Dedifferentiated amniotic fluid mesenchymal stem cell (primary cell): ENCODE measurements at regions not wholly inside any gene's neighbourhood (a gene's known extent, or its start where the extent isn't known, plus 50 kb on each side); places are given as distances from the start of the nearest gene placed in this dataset.

Experiments used
- DNase-seq: peaks from one replicate; pipeline ENCODE4 v3.0.0-alpha.2; 2016; ENCODE audit errors: extremely low spot score

GRCh38 chr22:49115197-49115596, 712.5 kb downstream of the BRD1 start:
- no peak for DNase-seq

GRCh38 chr22:49113758-49114157, 713.9 kb downstream of the BRD1 start:
- no peak for DNase-seq

- no peak for DNase-seq
Observed at GRCh38 chr22:49112661-49113626, 714.7 kb downstream of the BRD1 start.

DNA sequence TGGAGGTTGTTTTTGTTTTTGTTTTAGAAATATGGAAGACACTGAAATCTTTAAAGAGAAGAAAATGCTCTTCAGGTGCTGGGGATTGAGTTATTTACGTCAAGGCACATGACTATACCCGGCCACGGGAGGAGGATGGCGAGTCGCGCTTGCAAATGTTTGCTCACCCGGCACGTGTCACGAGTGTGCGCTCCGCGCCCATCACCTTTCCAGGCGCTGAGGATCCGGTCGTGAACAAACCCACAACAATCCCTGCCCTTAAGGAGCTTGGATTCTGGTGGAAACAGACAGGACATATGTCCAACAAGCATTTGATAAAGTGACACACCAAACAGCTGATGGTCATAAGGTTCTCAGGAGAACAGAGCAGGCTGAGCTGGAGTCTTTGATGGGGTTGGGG, 715.5 kb downstream of the BRD1 start:
- no peak for DNase-seq

DNA sequence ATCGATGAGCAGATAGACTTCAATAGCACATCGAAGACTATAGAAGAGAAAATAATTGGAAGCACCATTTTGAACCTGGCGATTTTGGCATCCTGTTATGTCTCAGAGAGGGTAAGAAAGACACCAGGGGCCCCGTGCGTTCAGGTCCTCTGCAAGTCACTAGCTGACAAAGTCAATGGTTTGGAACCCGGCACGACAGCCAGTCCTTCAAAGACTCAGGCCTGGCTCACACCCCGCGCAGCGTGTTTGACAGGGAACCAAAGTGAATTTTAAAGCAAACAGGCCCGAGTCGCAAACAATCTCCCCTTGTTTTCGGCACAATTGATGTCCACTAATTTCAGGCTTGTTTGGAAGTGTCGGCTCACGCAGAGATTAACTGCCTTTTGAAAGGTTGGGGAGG, 716.6 kb downstream of the BRD1 start:
- DNase-seq: no peak

DNA sequence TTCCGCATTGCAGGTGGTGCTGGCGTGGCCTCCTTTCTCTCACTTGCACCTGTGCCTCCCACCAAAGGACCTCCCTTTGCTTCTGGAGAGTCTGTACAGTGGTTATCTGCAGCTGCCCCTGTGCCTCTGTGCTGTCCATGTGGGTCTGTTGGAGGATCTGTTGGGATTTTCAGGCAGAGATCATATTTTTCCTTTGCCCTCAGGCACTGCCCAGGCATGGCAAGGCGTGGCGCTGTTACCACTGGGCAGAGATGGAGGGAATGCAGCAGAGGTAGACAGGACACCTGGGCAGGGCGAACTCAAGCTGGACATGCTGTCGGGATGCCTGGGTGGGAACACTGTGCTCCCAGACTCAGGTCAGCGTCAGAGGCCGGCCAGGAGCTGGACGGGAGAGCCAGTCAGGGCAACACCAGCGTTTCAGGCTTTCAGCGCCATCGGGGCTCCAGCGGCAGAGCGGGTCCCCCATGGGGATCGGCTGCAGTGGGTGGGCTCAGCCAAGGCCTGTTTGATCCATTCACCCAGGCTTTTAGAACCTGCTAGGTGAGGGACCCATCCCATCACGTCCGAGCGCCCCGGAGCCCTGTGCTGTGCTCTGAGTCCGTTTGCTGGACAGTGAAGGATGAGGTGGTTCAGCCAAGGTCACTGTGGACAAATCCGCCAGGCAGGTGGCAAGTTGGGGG, 718.9 kb downstream of the BRD1 start:
- DNase-seq: no peak

DNA sequence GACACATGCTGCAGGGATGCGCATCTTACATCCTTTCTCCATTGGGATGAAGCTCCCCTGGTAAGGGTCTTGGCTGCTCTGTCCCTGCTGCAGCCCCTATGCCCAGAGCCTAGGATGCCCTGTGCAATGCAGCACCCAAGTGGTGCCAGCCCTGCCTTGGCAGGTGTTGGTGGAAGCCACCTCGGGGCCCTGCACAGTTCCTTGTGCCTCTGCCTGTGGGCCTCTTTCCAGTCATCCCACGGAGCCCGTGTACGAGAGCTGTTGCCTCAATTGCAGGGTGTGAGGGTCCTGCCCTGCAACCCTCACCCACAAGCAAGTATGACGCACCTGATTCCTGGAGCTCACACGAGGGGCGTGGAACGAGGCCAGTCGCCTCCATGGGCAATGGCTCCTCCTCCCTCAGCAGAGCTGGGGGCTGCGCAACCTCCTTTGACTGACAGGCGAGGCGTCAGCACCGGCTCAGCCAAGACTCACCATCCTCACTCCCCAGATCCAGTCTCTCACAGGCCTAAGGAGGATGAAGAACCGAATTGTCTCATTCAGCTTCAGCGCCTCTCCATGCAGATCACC, 719.6 kb downstream of the BRD1 start:
- DNase-seq: no peak

DNA sequence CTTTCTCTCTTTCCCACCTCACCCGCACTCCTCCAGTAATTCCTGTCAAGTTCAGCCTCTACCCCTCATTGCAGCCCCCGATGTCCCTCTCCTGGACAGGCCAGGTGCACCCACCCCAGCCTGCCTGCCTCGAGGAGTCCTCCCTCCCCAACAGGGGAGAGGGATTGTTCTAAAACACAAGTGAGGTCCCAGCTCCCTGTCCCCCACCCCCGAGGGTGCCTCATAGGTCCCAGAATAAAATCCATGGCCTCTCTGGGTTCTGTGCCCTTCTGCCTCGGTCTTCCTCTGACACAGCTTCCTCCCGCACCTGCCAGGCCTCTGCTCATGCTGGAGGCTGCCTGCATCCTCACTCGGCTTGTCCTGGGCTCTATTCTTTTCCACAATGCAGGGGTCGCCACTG, 720.1 kb downstream of the BRD1 start:
- DNase-seq: no peak

GRCh38 chr22:49106842-49107152, 720.9 kb downstream of the BRD1 start:
- no peak for DNase-seq

DNA sequence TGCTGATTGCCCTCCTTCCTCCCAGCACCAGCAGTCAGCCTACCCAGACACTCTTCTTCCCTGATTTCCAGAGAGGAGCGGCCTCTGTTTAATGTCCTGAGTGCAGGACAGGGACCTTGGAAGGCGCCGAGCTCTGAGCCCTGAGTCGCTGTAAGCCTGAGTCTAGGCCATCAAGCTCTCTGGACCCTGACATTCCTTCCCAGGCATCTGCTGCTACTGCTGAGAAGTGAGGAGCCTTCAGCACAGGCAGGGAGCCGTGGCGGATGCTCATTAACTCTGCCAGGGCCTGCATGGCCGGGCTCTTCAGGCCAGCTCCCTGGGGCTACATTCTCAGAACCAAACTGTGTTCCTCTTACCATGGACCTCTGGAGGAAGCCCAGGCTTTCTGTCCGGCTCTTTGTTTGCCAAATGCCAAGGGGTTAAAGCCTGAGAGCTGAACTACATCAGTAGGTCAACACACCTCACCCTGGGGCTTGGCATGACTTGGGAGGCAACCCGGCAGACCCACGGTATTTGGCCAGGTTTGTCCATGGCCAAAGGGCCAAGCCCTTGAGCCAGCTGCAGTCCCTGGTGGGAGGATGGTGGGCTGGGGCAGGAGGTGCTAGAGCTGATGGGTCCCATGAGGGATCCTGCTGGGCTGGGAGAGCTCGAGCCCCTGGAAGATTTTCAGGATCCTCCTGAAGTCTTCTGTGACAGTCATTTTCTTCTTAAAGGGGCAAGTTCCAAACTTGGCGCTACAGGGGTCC, 721.4 kb downstream of the BRD1 start:
- DNase-seq: no peak

GRCh38 chr22:49104434-49104833, 723.2 kb downstream of the BRD1 start:
- DNase-seq: no peak

DNA sequence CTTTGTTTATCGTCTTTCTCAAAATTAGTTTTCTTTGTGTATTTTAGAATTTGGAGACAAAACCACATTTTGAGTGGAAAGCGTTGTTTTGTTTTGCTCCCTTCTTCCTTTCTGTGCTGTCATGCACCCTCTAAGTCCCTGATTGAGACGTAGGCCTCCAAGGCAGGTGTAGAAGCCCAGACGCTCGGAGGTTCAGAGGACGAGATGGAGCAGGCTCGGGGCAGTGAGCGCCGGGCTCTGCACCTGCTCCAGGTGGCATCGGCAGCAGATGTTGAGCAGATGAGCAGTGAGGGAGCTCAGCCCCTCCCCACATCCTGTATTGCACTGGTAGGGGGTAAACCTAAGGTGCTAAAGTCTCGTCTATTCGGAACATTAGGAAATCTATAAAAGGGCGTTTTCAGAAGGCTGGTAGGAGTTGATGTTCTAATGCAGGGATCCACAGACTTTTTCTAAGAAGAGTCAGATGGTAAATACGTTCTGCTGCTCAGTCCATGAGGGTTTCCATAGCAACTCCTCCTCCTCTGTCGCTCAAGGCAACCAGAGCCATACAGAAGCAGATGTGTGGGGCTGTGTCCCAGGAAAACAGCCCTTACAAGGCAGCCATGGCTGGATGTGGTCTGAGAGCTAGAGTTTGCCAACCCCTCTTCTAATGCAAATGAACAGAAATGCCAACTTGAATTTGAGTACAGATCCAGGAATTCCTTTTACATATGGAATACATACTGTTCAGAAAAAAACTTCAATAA, 724.2 kb downstream of the BRD1 start:
- DNase-seq: no peak

DNA sequence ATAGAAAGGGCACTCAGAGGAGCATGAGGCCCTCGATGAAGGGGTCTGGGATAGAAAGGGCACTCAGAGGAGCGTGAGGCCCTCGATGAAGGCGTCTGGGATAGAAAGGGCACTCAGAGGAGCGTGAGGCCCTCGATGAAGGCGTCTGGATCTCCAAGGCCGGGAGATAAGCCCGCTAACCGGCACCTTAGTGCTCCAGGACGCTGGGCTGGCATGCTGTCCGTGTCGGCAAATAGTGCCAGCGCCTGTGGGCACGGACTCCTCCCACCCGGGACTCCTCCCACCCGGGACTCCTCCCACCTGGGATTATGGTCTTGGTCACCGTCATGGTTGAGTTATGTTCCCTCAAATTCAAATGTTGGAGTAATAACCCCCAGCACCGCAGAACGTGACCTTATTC, 725.3 kb downstream of the BRD1 start:
- no peak for DNase-seq

DNA sequence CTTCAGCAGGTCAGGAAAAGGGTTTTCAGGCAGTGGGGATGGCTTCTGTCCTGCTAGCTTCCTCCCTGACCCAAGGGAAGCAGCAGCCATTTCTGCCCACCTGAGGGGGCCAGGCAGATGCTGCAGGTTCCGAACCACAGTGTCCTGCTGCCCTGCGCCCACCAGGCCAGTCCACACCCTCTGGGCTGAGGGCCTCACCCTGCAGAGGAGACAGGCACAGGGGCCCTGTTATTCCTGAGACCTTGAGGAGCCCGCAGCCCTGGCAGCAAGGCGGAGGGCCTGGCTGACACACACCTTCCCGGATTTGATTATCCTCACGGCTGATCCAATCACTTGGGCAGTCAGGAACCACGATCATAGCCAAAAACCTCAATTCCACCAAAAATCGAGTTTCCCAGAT, 725.8 kb downstream of the BRD1 start:
- DNase-seq: no peak

DNA sequence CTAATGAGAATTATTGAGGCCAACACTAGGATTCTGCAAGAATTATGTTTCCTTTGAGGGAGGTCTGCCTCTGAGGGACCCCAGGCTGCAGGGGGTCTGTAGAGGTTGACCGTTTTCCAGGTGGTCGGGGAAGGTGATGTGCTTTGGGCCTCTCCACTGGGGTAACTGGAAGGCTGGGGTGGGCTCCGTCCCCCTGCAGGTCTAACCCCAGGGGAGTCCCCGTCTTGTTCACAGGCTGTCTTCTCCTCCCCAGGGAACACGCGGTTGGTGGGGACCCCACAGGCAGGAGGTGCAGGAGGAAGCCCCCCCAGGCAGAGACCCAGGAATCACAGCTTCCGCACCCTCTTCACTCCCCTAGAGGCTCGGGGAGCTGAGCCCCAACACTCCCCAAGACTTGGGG, 726.4 kb downstream of the BRD1 start:
- DNase-seq: no peak

DNA sequence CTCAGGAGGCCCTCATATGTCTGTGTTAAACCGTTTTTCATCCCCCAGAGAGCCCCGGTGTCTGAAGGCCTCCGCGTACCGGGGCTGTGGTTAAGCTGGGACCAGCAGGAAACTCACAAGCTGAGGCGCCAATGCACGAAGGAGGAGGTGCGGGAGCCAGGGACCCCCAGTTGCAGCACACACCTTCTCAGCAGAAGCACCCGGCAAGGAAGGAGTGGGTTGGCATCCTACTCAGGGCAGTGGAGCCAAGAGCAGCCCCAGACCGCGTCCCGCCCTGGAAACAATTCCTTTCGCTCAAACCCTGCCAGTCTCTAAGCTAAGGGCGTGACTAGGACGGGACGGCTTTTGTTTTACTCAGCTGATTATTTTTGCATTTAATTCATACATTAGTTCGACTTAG, 726.9 kb downstream of the BRD1 start:
- no peak for DNase-seq

DNA sequence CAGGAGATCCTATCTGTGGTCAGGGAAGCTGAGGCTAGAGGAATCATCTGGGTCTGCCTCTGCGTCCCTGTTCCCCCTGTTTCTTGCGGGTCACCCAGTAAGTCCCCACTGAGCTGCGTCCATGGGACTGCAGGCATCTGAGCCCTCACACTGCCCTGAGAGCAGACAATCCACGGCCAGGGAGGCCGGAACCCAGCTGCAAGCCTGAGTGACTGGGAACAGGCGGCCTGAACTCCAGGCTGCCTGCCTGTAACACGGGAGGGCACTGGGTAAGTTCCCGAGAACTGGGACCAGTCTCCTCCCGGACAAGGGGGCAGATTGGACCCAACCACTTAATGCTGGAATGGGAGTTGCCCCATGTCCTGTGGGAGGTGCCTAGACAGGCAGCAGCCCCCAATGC, 727.4 kb downstream of the BRD1 start:
- DNase-seq: no peak

GRCh38 chr22:49099496-49100124, 728.1 kb downstream of the BRD1 start:
- DNase-seq: no peak

DNA sequence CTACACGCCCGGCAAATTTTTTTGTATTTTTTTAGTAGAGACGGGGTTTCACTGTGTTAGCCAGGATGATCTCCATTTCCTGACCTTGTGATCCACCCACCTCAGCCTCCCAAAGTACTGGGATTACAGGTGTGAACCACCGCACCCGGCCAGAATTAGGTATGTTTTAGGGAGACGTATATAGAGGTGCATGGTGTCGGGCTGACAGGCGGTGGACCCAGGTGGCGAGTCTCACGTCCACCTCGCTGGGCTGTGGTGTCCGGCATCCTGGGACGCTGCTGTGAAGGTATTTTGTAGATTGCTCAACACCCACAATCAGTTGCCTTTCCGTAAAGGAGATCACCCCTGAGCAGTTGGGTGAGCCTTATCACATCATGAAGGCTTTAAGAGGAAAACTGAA, 728.6 kb downstream of the BRD1 start:
- DNase-seq: no peak

DNA sequence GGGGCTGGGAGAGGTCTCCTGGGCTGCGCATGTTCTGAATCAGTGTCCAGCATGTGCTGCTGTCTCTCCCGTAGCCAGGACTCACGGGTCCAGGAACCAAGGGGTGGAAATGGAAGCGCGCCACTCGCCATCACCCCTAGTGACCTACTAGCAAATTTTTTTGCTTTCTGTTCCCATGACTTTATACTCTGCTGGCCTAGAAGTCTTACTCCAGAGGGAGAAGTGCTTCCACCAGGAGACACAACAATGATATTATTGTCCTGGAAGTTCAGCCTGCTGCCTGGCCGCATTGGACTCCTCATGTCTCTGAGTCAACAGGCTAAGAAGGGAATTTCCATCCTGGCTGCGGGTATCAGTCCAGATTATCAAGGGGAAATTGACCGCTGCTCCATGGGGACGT, 729.7 kb downstream of the BRD1 start:
- DNase-seq: no peak
